ENCODE measurements at regions not wholly inside any gene's neighbourhood (a gene's known extent, or its start where the extent isn't known, plus 50 kb on each side); places are given as distances from the start of the nearest gene placed in this dataset.

- no peak for TF ChIP-seq CTCF (IDR thresholded peaks at IDR 0.05)
- TF ChIP-seq MAZ (IDR thresholded peaks at IDR 0.05; ENCODE audit: borderline replicate concordance, low read depth, low read length): no peak
- no peak for TF ChIP-seq CHD2 (IDR thresholded peaks at IDR 0.05; ENCODE audit: low read length, partially characterized antibody)
- no peak for TF ChIP-seq HMGXB4 (CRISPR knock-in tag; IDR thresholded peaks at IDR 0.05; ENCODE audit: borderline replicate concordance)
- no peak for TF ChIP-seq MYC (IDR thresholded peaks at IDR 0.05; ENCODE audit: borderline replicate concordance, low read length)
- no peak for TF ChIP-seq ELK1 (IDR thresholded peaks at IDR 0.05; ENCODE audit: low read depth, low read length)
- TF ChIP-seq CEBPB (IDR thresholded peaks at IDR 0.05): no peak
- no peak for TF ChIP-seq EP300 (IDR thresholded peaks at IDR 0.05)
These were observed 287.7 kb downstream of the INSIG2 start for GRCh38 chr2:118375907-118376485.
